GM19240 (cell line): ENCODE measurements at regions not wholly inside any gene's neighbourhood (a gene's known extent, or its start where the extent isn't known, plus 50 kb on each side); places are given as distances from the start of the nearest gene placed in this dataset.

Source experiments
- DNase-seq: peaks from one replicate; pipeline ENCODE4 v3.0.0; 2011; ENCODE audit warnings: low spot score; ENCODE audit not compliant: insufficient read length

DNA sequence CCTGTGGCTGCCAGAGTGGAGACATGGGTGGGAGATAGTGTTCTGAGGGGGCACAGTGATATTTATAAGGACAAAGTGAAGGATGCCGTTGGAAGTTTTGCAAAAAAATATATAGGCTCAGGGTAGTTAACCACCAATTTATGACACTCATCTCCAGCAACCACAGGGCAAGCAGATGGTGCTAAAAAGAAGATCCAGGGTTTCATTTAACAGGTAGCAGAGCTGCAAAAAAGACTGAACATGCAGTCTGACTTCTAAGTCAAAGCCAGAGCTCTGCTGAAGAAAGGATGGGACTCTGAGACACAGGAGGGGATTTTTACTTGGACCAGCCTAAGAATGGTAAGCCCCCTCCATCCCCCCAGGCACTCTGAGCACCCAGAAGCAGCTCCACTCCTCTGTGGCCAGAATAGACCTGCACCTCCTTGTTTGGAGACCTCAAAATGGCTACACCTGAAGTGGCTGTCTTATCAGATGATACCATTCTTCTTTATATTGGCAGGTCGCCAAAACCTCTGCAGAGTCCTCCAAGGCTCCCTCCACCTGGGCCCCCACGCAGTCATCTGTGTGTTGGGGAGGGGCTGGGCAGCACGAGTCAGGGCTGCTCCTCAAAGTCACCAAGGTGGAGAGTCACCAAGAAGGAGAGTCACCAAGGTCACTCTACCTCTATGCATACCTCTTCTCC lies 161.4 kb upstream of the FAM9B start:
- no peak for DNase-seq

DNA sequence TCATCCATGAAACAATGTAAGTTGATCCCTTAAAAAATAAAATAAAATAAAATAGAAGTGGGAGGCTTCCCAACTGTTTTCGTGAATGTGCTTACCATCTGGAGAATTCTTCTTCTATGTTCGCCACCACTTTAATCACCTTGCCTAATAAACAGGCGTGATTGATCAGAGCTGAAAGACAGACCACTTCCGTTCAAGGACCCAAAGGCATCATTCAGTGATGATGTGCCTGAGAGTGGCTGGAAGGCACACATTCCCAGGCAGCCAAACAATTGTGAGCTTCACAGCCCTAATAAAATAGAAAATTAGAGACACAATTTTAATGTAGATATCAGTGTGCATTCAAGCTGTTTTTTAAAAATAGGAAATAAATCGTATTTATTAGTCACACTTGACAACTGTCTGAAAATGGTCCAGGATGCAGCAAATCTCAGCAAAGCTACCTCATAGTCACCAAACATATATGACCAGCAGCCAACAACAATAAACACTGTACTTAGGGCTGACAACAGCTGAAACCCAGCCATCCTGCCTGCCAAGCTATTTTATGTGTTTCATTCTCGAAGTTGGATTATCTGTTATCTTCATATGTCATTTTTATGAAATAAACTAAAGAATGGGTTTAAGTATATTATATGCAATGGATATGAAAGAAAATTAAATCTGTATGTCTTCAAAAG lies 163.2 kb upstream of the FAM9B start:
- no peak for DNase-seq

DNA sequence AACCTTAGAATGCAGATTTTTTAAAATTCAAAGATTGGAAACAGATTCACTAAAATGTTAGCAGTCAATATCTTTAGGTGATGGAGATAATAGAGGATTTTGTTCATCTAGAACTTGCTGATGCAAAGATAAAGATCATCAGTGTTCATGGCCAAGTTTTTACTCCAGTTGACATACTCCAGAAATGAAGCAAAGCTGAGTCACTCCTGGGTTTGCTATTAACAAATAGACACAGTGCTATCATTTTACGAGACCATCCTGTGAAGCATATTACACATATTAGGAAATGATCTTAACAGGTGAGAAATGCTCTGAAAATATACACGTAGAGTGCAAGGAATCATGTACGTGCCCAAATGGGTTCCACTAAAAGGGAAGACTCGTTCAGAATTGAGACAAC lies 170.6 kb upstream of the FAM9B start:
- DNase-seq = no peak

GRCh38 chrX:9205599-9206223 lies 171.8 kb upstream of the FAM9B start:
- no peak for DNase-seq

GRCh38 chrX:9207142-9207541 lies 173.2 kb upstream of the FAM9B start:
- no peak for DNase-seq

DNA sequence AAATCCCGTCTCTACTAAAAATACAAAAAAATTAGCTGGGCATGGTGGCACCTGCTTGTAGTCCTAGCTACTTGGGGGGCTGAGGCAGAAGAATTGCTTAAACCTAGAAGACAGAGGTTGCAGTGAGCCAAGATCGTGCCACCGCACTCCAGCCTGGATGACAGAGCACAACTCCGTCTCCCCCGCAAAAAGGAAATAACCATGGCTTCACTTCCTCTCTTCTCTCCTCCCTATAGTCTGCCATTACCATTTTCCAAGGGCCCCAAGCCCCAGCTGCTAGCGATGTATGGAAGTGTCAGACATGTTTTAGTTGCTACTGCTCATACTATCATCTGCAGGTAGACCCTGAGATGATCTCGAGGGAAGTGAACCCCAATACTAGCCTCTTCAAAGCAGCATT lies 177.3 kb upstream of the FAM9B start:
- no peak for DNase-seq

DNA sequence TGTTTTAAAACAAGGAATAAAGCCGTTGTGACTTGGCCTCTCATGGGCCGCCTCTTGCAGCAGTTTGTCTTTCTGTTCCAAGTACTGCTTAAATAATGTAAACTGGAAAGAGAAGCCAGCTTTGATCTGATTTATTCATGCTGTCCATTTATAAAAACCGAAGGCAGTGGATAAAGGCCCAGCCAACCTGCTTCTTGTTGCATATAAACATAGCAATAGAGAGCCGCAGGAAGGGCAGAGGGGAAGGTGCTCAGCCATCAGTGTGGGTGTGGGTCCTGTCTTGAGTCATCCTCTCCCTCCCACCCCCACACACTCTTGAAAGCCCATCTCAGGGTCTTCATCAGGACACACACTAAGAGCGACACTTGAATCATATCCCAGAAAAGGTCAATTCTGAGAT lies 187.9 kb upstream of the FAM9B start:
- DNase-seq = no peak

DNA sequence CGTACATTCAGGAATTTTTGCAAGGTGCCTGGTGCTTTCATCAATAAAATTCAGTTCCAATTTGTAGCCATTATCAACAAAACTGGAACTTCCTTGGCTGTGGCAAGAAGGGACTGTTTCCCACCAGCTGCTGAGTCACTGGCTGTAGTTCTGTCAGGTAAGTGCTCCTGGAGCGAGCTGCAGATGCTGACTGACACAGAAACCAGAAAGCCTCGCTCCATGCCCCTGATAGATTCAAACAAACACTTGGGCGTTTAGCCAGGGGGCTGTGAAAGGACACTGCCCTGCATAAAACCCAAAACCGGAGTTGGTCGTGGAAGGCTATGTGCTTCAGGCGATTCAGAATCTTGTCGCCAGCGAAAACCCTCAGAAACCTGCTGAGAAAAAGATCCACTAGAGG lies 188.4 kb upstream of the FAM9B start:
- no peak for DNase-seq

- DNase-seq = no peak
Measured at GRCh38 chrX:9227276-9227675, 193.3 kb upstream of the FAM9B start.

- no peak for DNase-seq
Measured at GRCh38 chrX:9231491-9231890, 197.6 kb upstream of the FAM9B start.

GRCh38 chrX:9233141-9233540 lies 199.2 kb upstream of the FAM9B start:
- no peak for DNase-seq

DNA sequence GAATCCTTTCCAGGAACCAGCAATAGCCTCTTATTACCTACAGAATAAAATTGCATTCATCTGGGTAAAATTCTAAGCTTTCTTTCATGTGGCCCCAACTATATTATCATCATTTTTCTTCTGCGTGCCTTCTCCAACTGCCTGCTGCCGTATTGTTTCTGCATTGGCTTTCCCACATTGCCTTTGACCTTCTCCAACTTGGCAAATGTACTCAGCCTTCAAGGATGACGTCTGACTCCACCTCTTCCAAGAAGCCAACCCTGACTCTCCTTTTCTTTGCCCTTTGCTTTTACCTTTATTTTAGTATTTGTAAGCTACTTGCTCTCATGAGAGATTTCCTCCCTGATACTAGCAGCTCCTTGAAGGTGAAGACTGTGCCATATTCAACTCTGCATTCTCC lies 200.4 kb upstream of the FAM9B start:
- no peak for DNase-seq

GRCh38 chrX:9235722-9236121 lies 201.8 kb upstream of the FAM9B start:
- no peak for DNase-seq

GRCh38 chrX:9240956-9241355 lies 207.0 kb upstream of the FAM9B start:
- DNase-seq = no peak

DNA sequence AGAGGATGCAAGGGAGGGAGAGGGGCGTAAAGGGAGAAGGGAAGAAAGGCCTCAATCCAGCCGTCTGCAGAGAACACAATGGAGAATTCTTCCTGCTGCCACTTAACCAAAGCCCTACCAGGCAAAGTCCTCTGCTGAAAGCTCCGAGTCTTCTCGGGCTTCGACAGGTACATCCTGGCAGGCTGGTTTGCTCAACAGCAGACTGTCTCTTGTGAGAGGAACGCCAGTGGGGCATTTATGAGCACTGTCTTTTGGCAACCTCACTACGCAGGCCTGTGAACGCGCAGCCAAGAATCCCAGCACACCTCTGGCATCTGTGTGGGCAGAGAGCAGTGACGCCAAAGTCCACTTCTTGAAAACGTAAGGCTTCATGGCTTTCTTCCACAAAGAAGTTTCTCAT lies 207.5 kb upstream of the FAM9B start:
- DNase-seq = no peak

DNA sequence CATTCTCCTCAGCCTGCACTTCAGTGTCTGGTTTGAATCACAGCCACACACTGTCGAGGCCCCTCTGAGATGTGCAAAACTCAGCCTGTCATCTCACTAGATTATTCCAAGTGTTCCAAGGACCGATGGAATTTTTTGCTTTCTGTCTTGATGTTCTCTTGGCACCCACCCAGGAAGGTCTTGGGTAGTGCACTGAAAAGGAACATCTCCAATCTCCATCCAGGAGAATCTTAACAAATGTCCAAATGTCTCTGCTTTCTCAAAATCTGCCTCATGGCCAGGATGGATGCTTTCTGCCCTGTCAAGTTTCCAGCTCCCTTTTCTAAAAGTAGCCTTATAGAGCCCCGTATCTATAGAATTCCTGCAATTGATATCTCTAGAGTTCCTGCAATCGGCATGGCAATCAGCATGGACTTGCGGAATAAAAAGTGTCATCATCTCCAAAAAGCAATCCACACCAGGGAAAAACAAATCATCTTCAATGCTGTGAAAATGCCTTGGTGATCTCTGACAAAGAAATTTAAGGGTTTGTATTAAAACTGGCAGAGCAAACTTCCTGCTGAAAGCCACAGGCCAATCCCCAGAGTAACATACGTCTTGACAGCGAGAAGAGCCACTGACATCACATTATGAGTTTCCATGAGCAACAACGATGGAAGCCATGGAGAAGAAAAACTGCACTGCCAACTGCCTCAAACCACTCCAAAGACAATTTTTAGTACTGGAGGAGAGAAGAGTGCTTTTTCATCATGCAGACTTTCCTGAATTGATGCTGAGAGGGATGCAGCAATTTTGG lies 215.3 kb upstream of the FAM9B start:
- DNase-seq = no peak

DNA sequence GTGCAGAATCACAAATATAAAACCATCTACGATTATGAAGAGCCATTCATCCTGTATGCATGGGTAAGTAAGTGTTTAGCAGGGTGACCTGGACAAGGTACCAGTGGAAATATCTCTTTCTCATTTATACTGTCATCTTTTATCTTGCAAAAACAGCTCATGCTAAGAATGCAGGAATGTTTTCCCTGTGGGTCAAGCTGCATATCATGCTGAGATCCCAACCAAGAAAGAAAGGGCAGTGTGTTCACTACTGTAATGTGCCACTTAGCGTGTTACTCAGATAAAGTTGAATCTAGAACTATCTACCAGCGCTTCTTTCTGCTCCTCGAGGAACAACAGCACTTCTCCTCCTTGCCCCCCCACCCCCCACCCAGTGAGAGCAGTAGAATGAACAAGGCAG lies 212.7 kb upstream of the TBL1X start:
- DNase-seq = no peak

DNA sequence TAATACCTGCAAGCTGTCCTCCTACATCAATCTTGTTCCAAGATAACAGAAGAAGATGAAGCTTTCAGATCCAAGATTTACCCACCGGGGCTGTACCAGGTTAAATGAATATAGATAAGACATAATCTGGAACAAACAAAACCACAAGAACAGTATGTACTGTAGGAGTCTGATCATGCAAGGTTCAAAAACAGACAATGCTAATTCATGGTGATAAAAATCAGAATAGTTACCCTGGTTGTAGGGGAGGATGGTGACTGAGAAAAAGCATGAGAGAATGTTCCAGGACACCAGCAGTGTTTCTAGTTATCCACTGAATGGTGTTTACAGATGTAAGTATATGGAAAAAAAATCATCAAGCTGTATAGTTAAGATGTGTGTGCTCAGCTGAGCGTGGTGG lies 211.6 kb upstream of the TBL1X start:
- DNase-seq = no peak

DNA sequence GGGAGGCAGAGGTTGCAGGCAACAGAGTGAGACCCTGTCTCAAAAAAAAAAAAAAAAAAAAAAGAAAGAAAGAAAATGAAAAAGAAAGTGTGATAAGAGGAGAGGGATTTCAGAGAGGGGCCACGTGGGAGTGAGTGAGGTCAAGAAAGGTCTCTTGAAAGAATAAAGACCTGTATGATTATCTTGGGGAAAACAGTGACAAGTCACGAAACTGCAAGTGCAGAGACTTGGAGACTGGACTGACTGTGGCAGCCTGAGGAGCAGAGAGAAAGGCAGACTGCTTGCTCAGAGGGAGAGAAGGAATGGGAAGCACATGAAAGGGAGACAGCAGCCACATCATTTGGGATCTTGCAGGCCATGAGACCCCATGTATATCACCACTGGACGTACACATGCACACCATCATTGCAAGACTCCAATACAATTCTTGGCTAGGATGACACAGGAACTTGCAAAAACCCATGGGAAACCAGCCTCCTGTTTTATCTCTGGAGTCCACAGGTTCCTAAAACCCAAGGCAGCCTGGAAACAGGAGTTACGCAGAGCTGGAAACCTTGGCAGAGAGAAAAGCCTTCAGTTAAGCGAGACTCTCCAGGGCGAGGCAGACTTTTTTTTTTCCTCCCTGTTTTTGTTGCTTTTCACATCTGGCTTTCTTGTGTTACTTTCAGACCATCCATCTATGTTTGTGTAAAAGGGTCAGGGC lies 207.0 kb upstream of the TBL1X start:
- DNase-seq = no peak

- no peak for DNase-seq
Measured at GRCh38 chrX:9258421-9259104, 206.3 kb upstream of the TBL1X start.

DNA sequence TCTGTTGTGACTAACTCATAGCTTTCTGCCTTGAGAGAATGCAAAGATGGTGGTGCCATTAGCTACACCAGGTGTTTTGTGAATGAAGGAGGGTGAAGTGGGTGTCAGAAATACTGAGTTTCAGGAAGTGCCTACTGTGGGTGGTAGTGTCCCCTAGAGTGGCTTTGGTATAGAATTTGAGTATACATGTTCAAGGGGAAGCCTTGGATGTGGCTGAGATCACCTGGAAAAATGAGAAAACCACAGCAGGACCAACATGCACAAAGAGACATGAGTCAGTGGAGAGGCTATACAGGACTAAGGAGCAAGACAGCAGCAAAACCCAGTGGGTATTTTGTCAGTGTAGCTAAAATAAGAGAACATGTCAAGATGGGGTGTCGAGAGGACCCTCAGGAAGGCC lies 204.3 kb upstream of the TBL1X start:
- no peak for DNase-seq
